Memory B cell (primary cell): ENCODE measurements at regions not wholly inside any gene's neighbourhood (a gene's known extent, or its start where the extent isn't known, plus 50 kb on each side); places are given as distances from the start of the nearest gene placed in this dataset.

ENCODE experiments used
- ATAC-seq: fragments of 150-1000 bp; cut with Tn5 transposase; 2 replicates; pipeline ENCODE4 v1.10.0; 2021; ENCODE audit warnings: low read depth, mild to moderate bottlenecking, moderate library complexity
- DNase-seq, 2 donors: peaks; one replicate each; pipeline ENCODE4 v3.0.0; 2022; ENCODE audit warnings: low spot score in 2 of 2
- H3K27ac Mint-ChIP-seq: one replicate; pipeline ENCODE4 v1.8.0; 2022; ENCODE audit warnings: mild to moderate bottlenecking, moderate library complexity, mixed read lengths
- H3K27me3 Mint-ChIP-seq: one replicate; pipeline ENCODE4 v1.8.0; 2022; ENCODE audit warnings: mixed read lengths
- H3K36me3 Mint-ChIP-seq: one replicate; pipeline ENCODE4 v1.8.0; 2022; ENCODE audit warnings: mild to moderate bottlenecking, mixed read lengths
- H3K4me1 Mint-ChIP-seq: one replicate; pipeline ENCODE4 v1.8.0; 2022; ENCODE audit warnings: mixed read lengths
- H3K4me3 Mint-ChIP-seq: one replicate; pipeline ENCODE4 v1.8.0; 2022; ENCODE audit warnings: mild to moderate bottlenecking, moderate library complexity, mixed read lengths
- H3K9me3 Mint-ChIP-seq: one replicate; pipeline ENCODE4 v1.8.0; 2022; ENCODE audit warnings: mixed read lengths

- Mint-ChIP-seq H3K27ac (no peak overlapping the region), H3K4me3 (no peak overlapping the region), H3K4me1 (no peaks in the 10 kb centered on the region), H3K36me3 (no peaks in the 10 kb centered on the region), H3K9me3 (no peaks in the 10 kb centered on the region), H3K27me3 (no peaks in the 10 kb centered on the region)
- no peak for ATAC-seq
- no peak for DNase-seq
These were observed 389.5 kb downstream of the ACTL7B start for GRCh38 chr9:108466304-108466703.

- no peak for DNase-seq
- Mint-ChIP-seq H3K4me3 (no peak overlapping the region), H3K27me3 (no peaks in the 10 kb centered on the region), H3K36me3 (no peaks in the 10 kb centered on the region), H3K9me3 (no peaks in the 10 kb centered on the region), H3K4me1 (no peaks in the 10 kb centered on the region), H3K27ac (no peak overlapping the region)
- ATAC-seq: no peak
These were observed 391.7 kb downstream of the ACTL7B start for GRCh38 chr9:108463932-108464606.

- Mint-ChIP-seq H3K27ac (no peak overlapping the region), H3K27me3 (no peaks in the 10 kb centered on the region), H3K9me3 (no peaks in the 10 kb centered on the region), H3K4me1 (no peaks in the 10 kb centered on the region), H3K36me3 (no peaks in the 10 kb centered on the region), H3K4me3 (no peak overlapping the region)
- DNase-seq: no peak
- no peak for ATAC-seq
These were observed 398.9 kb downstream of the ACTL7B start for GRCh38 chr9:108456903-108457302.

- Mint-ChIP-seq H3K9me3 (peaks cover 5% of the 10 kb centered on the region), H3K4me3 (no peak overlapping the region), H3K27me3 (no peaks in the 10 kb centered on the region), H3K27ac (no peak overlapping the region), H3K4me1 (no peaks in the 10 kb centered on the region), H3K36me3 (no peaks in the 10 kb centered on the region)
- DNase-seq: no peak
- no peak for ATAC-seq
These were observed 410.2 kb downstream of the ACTL7B start for GRCh38 chr9:108445431-108446071.

GRCh38 chr9:108444400-108445358 is 411.1 kb downstream of the ACTL7B start:
- peaks cover 5% of the 10 kb centered on the region for H3K9me3 Mint-ChIP-seq
- H3K27ac Mint-ChIP-seq: no peak overlapping the region
- no peak for DNase-seq
- ATAC-seq: no peak
- no peaks in the 10 kb centered on the region for H3K4me1 Mint-ChIP-seq
- no peaks in the 10 kb centered on the region for H3K36me3 Mint-ChIP-seq
- no peaks in the 10 kb centered on the region for H3K27me3 Mint-ChIP-seq
- no peak overlapping the region for H3K4me3 Mint-ChIP-seq

GRCh38 chr9:108443741-108444140 is 412.0 kb downstream of the ACTL7B start:
- Mint-ChIP-seq H3K4me1 (no peaks in the 10 kb centered on the region), H3K27ac (no peak overlapping the region), H3K9me3 (peaks cover under 1% of the 10 kb centered on the region), H3K4me3 (no peak overlapping the region), H3K36me3 (no peaks in the 10 kb centered on the region), H3K27me3 (no peaks in the 10 kb centered on the region)
- ATAC-seq: no peak
- DNase-seq: no peak

GRCh38 chr9:108443019-108443633 is 412.7 kb downstream of the ACTL7B start:
- Mint-ChIP-seq H3K27me3 (no peaks in the 10 kb centered on the region), H3K9me3 (no peaks in the 10 kb centered on the region), H3K27ac (no peak overlapping the region), H3K36me3 (no peaks in the 10 kb centered on the region), H3K4me3 (no peak overlapping the region), H3K4me1 (no peaks in the 10 kb centered on the region)
- ATAC-seq: no peak
- DNase-seq: no peak

- Mint-ChIP-seq H3K36me3 (no peaks in the 10 kb centered on the region), H3K4me1 (no peaks in the 10 kb centered on the region), H3K9me3 (no peaks in the 10 kb centered on the region), H3K4me3 (no peak overlapping the region), H3K27me3 (no peaks in the 10 kb centered on the region), H3K27ac (no peak overlapping the region)
- ATAC-seq (no peak), DNase-seq (no peak)
These were observed 413.2 kb downstream of the ACTL7B start for GRCh38 chr9:108442627-108443018.

- H3K4me3 Mint-ChIP-seq: no peak overlapping the region
- no peaks in the 10 kb centered on the region for H3K9me3 Mint-ChIP-seq
- no peak overlapping the region for H3K27ac Mint-ChIP-seq
- no peaks in the 10 kb centered on the region for H3K4me1 Mint-ChIP-seq
- no peak for DNase-seq
- no peak for ATAC-seq
- H3K27me3 Mint-ChIP-seq: no peaks in the 10 kb centered on the region
- no peaks in the 10 kb centered on the region for H3K36me3 Mint-ChIP-seq
These were observed 414.1 kb downstream of the ACTL7B start for GRCh38 chr9:108441726-108442125.

- H3K27me3 Mint-ChIP-seq: no peaks in the 10 kb centered on the region
- no peak overlapping the region for H3K27ac Mint-ChIP-seq
- H3K36me3 Mint-ChIP-seq: no peaks in the 10 kb centered on the region
- no peak overlapping the region for H3K4me3 Mint-ChIP-seq
- no peaks in the 10 kb centered on the region for H3K9me3 Mint-ChIP-seq
- no peak for ATAC-seq
- DNase-seq: no peak
- no peaks in the 10 kb centered on the region for H3K4me1 Mint-ChIP-seq
These were observed 414.5 kb downstream of the ACTL7B start for GRCh38 chr9:108441251-108441650.

GRCh38 chr9:108439947-108440346 is 415.8 kb downstream of the ACTL7B start:
- Mint-ChIP-seq H3K27ac (no peak overlapping the region), H3K4me1 (no peaks in the 10 kb centered on the region), H3K36me3 (no peaks in the 10 kb centered on the region), H3K9me3 (no peaks in the 10 kb centered on the region), H3K27me3 (no peaks in the 10 kb centered on the region), H3K4me3 (no peak overlapping the region)
- ATAC-seq (no peak), DNase-seq (no peak)

- ATAC-seq (no peak), DNase-seq (no peak)
- Mint-ChIP-seq H3K4me3 (no peak overlapping the region), H3K27ac (no peak overlapping the region), H3K9me3 (no peaks in the 10 kb centered on the region), H3K4me1 (no peaks in the 10 kb centered on the region), H3K27me3 (no peaks in the 10 kb centered on the region), H3K36me3 (no peaks in the 10 kb centered on the region)
These were observed 418.1 kb downstream of the ACTL7B start for GRCh38 chr9:108437656-108438055.

- Mint-ChIP-seq H3K36me3 (no peaks in the 10 kb centered on the region), H3K9me3 (peaks cover 4% of the 10 kb centered on the region), H3K4me3 (no peak overlapping the region), H3K27me3 (no peaks in the 10 kb centered on the region), H3K4me1 (no peaks in the 10 kb centered on the region), H3K27ac (no peak overlapping the region)
- DNase-seq (no peak), ATAC-seq (no peak)
These were observed 419.3 kb downstream of the ACTL7B start for GRCh38 chr9:108436448-108436847.

- DNase-seq (no peak), ATAC-seq (no peak)
- Mint-ChIP-seq H3K27me3 (no peaks in the 10 kb centered on the region), H3K4me3 (no peak overlapping the region), H3K36me3 (peaks cover 2% of the 10 kb centered on the region), H3K4me1 (no peaks in the 10 kb centered on the region), H3K9me3 (peaks cover 12% of the 10 kb centered on the region), H3K27ac (no peak overlapping the region)
These were observed 421.3 kb downstream of the ACTL7B start for GRCh38 chr9:108434502-108434901.
